Retinal pigment epithelial cell (primary cell): ENCODE measurements at regions not wholly inside any gene's neighbourhood (a gene's known extent, or its start where the extent isn't known, plus 50 kb on each side); places are given as distances from the start of the nearest gene placed in this dataset.

ENCODE experiments used
- DNase-seq: peaks from one replicate; pipeline ENCODE4 v3.0.0-alpha.2; 2010; ENCODE audit warnings: low read depth
- H3K4me3 ChIP-seq: 2 replicates; pipeline ENCODE4 v1.5.1; 2011; ENCODE audit warnings: mild to moderate bottlenecking, low read length, control low read depth, moderate library complexity
- CTCF ChIP-seq: conservative IDR thresholded peaks from 2 replicates; pipeline ENCODE4 v1.5.1; 2011; ENCODE audit warnings: low read depth, low read length, control low read depth, inconsistent platforms

DNA sequence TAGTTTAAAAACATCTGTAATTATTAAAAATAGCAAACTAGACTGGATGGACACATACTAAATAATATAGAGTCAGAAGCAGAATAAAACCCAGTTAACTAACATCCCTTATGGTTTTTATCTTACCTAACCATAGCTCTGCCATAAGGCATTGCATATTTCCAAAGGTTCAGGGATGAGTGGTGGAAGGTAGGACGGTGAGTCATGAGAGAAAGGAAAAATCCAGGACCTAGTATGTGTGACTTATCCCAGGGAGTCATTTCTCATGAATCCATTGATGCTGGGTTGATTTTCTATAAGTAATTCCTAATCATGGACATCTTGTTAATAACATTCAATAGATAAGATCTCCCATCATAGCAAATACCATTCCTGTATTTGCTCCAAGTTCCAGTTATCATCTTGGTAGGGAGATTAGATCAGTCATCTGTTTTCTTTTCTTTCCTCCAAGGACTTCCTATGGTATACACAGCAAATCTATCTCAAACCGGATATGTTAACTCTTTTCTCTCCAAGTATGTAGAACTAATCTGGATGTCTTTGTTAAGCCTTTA is 490.7 kb upstream of the B3GALT2 start:
- no peak for DNase-seq
- TF ChIP-seq CTCF, result no peak

GRCh38 chr1:193674292-193674944 is 488.0 kb upstream of the B3GALT2 start:
- TF ChIP-seq CTCF, result no peak
- DNase-seq, result no peak
- no peak overlapping the region for H3K4me3 ChIP-seq

More for the DNA sequence above, 490.7 kb upstream of the B3GALT2 start:
- no peak overlapping the region for H3K4me3 ChIP-seq

GRCh38 chr1:193666485-193667083 is 480.2 kb upstream of the B3GALT2 start:
- DNase-seq, result no peak
- H3K4me3 ChIP-seq, result no peak overlapping the region
- no peak for TF ChIP-seq CTCF

- no peak for TF ChIP-seq CTCF
- no peak overlapping the region for H3K4me3 ChIP-seq
- no peak for DNase-seq
These were observed 477.6 kb upstream of the B3GALT2 start for GRCh38 chr1:193663965-193664364.

GRCh38 chr1:193662030-193662429 is 475.6 kb upstream of the B3GALT2 start:
- H3K4me3 ChIP-seq, result no peak overlapping the region
- no peak for TF ChIP-seq CTCF
- DNase-seq, result no peak

GRCh38 chr1:193661385-193661784 is 475.0 kb upstream of the B3GALT2 start:
- H3K4me3 ChIP-seq, result no peak overlapping the region
- DNase-seq, result peak; percentile 59
- TF ChIP-seq CTCF, result no peak

GRCh38 chr1:193660428-193660827 is 474.0 kb upstream of the B3GALT2 start:
- no peak for DNase-seq
- no peak for TF ChIP-seq CTCF
- no peak overlapping the region for H3K4me3 ChIP-seq
